ENCODE measurements at regions not wholly inside any gene's neighbourhood (a gene's known extent, or its start where the extent isn't known, plus 50 kb on each side); places are given as distances from the start of the nearest gene placed in this dataset.

DNA sequence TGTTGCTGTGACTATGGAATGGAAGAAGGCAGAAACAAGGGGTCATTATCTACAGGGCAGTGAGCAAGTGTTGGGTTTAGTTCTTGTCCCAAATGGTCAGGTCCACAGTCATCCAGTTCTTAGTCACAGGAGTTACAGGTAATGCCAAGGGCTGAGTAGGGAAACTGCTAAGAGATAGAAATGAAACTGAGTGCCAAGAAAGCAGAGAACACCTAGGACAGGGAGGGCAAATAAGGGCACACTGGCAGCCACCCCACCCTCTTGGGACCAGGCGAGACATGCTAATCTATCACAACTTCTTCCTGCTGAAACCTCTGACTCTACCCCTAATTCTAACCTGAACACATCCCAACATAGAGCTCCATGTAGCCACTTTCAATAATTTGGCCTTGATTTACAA, 103.2 kb downstream of the KLF4 start:
- no peak for DNase-seq (ENCODE audit: low read depth)
- H3K4me3 ChIP-seq (ENCODE audit: low read depth, low read length), result no peak overlapping the region
- TF ChIP-seq, protein P1, sequence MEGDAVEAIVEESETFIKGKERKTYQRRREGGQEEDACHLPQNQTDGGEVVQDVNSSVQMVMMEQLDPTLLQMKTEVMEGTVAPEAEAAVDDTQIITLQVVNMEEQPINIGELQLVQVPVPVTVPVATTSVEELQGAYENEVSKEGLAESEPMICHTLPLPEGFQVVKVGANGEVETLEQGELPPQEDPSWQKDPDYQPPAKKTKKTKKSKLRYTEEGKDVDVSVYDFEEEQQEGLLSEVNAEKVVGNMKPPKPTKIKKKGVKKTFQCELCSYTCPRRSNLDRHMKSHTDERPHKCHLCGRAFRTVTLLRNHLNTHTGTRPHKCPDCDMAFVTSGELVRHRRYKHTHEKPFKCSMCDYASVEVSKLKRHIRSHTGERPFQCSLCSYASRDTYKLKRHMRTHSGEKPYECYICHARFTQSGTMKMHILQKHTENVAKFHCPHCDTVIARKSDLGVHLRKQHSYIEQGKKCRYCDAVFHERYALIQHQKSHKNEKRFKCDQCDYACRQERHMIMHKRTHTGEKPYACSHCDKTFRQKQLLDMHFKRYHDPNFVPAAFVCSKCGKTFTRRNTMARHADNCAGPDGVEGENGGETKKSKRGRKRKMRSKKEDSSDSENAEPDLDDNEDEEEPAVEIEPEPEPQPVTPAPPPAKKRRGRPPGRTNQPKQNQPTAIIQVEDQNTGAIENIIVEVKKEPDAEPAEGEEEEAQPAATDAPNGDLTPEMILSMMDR (conservative IDR thresholded peaks at IDR 0.05; ENCODE audit: low read depth, low read length), result no peak

Measured in choroid plexus epithelial cell (primary cell).